ENCODE measurements at regions not wholly inside any gene's neighbourhood (a gene's known extent, or its start where the extent isn't known, plus 50 kb on each side); places are given as distances from the start of the nearest gene placed in this dataset.
"Not testable (repeated sequence)": the region's sequence is repeated elsewhere in the genome, so short reads cannot be mapped to it uniquely, and the experiment has no call there.

GRCh38 chr18:49685231-49685942 lies 123.5 kb downstream of the LIPG start:
- peaks cover 2% of the 10 kb centered on the region for H3K36me3 Mint-ChIP-seq
- no peak overlapping the region for H3K27ac Mint-ChIP-seq
- H3K27me3 Mint-ChIP-seq = peaks cover 15% of the 10 kb centered on the region
- H3K4me3 Mint-ChIP-seq = no peak overlapping the region
- CTCF ChIA-PET = no interaction called here
- H3K4me1 Mint-ChIP-seq = peaks cover 3% of the 10 kb centered on the region
- no peaks in the 10 kb centered on the region for H3K9me3 Mint-ChIP-seq (ENCODE audit: low read depth)
- no peak for DNase-seq
- ATAC-seq = no peak

GRCh38 chr18:49682803-49683190 lies 120.9 kb downstream of the LIPG start:
- peaks cover 18% of the 10 kb centered on the region for H3K27me3 Mint-ChIP-seq
- H3K9me3 Mint-ChIP-seq (ENCODE audit: low read depth); H3K27ac Mint-ChIP-seq; ATAC-seq; H3K4me1 Mint-ChIP-seq; H3K36me3 Mint-ChIP-seq; H3K4me3 Mint-ChIP-seq; CTCF ChIA-PET; DNase-seq: not testable (repeated sequence)

- CTCF ChIA-PET = no interaction called here
These were observed 120.4 kb downstream of the LIPG start for GRCh38 chr18:49682173-49682802.

GRCh38 chr18:49681387-49681786 lies 119.5 kb downstream of the LIPG start:
- DNase-seq = no peak
- no peaks in the 10 kb centered on the region for H3K9me3 Mint-ChIP-seq (ENCODE audit: low read depth)
- no peak overlapping the region for H3K27ac Mint-ChIP-seq
- no peak overlapping the region for H3K4me3 Mint-ChIP-seq
- H3K4me1 Mint-ChIP-seq = peaks cover 3% of the 10 kb centered on the region
- H3K36me3 Mint-ChIP-seq = peaks cover 2% of the 10 kb centered on the region
- CTCF ChIA-PET = no interaction called here
- ATAC-seq = no peak
- peaks cover 18% of the 10 kb centered on the region for H3K27me3 Mint-ChIP-seq

More at GRCh38 chr18:49682173-49682802, 120.4 kb downstream of the LIPG start:
- no peak for ATAC-seq
- Mint-ChIP-seq H3K4me1 (peaks cover 3% of the 10 kb centered on the region), H3K9me3 (ENCODE audit: low read depth) (no peaks in the 10 kb centered on the region), H3K36me3 (peaks cover 2% of the 10 kb centered on the region), H3K27ac (no peak overlapping the region), H3K4me3 (no peak overlapping the region), H3K27me3 (peaks cover 18% of the 10 kb centered on the region)
- no peak for DNase-seq

GRCh38 chr18:49678440-49678839 lies 116.6 kb downstream of the LIPG start:
- DNase-seq = no peak
- H3K36me3 Mint-ChIP-seq = peaks cover 2% of the 10 kb centered on the region
- no peak overlapping the region for H3K4me3 Mint-ChIP-seq
- H3K27me3 Mint-ChIP-seq = peaks cover 19% of the 10 kb centered on the region
- CTCF ChIA-PET = no interaction called here
- H3K27ac Mint-ChIP-seq = no peak overlapping the region
- no peaks in the 10 kb centered on the region for H3K9me3 Mint-ChIP-seq (ENCODE audit: low read depth)
- H3K4me1 Mint-ChIP-seq = peaks cover 3% of the 10 kb centered on the region
- ATAC-seq = no peak

GRCh38 chr18:49677762-49678413 lies 116.0 kb downstream of the LIPG start:
- ATAC-seq (no peak), DNase-seq (no peak)
- H3K27me3 Mint-ChIP-seq = peaks cover 21% of the 10 kb centered on the region
- H3K27ac Mint-ChIP-seq = no peak overlapping the region
- no peaks in the 10 kb centered on the region for H3K9me3 Mint-ChIP-seq (ENCODE audit: low read depth)
- CTCF ChIA-PET = no interaction called here
- H3K4me1 Mint-ChIP-seq = peaks cover 3% of the 10 kb centered on the region
- no peak overlapping the region for H3K4me3 Mint-ChIP-seq
- peaks cover 2% of the 10 kb centered on the region for H3K36me3 Mint-ChIP-seq

- DNase-seq = no peak
- Mint-ChIP-seq H3K4me3 (no peak overlapping the region), H3K9me3 (ENCODE audit: low read depth) (no peaks in the 10 kb centered on the region), H3K27ac (no peak overlapping the region), H3K36me3 (peaks cover 2% of the 10 kb centered on the region), H3K4me1 (peaks cover 3% of the 10 kb centered on the region), H3K27me3 (peaks cover 27% of the 10 kb centered on the region)
- CTCF ChIA-PET = no interaction called here
- no peak for ATAC-seq
These were observed 115.2 kb downstream of the LIPG start for GRCh38 chr18:49677081-49677480.

- H3K27ac Mint-ChIP-seq = no peak overlapping the region
- peaks cover 49% of the 10 kb centered on the region for H3K27me3 Mint-ChIP-seq
- H3K36me3 Mint-ChIP-seq = peaks cover 2% of the 10 kb centered on the region
- DNase-seq (no peak), ATAC-seq (no peak)
- CTCF ChIA-PET = no interaction called here
- H3K4me3 Mint-ChIP-seq = no peak overlapping the region
- peaks cover 3% of the 10 kb centered on the region for H3K4me1 Mint-ChIP-seq
- H3K9me3 Mint-ChIP-seq (ENCODE audit: low read depth) = no peaks in the 10 kb centered on the region
These were observed 111.4 kb downstream of the LIPG start for GRCh38 chr18:49673281-49673680.

- Mint-ChIP-seq H3K4me3 (no peak overlapping the region), H3K27ac (no peak overlapping the region), H3K9me3 (ENCODE audit: low read depth) (no peaks in the 10 kb centered on the region), H3K4me1 (peaks cover 2% of the 10 kb centered on the region), H3K36me3 (peaks cover 2% of the 10 kb centered on the region), H3K27me3 (peaks cover 49% of the 10 kb centered on the region)
- CTCF ChIA-PET = no interaction called here
- DNase-seq = no peak
- ATAC-seq = no peak
These were observed 111.0 kb downstream of the LIPG start for GRCh38 chr18:49672853-49673252.

GRCh38 chr18:49669403-49669802 lies 107.5 kb downstream of the LIPG start:
- ATAC-seq = no peak
- no peak for DNase-seq
- Mint-ChIP-seq H3K9me3 (ENCODE audit: low read depth) (no peaks in the 10 kb centered on the region), H3K27me3 (peaks cover 64% of the 10 kb centered on the region), H3K4me3 (no peak overlapping the region), H3K27ac (no peak overlapping the region), H3K4me1 (no peaks in the 10 kb centered on the region), H3K36me3 (no peaks in the 10 kb centered on the region)
- CTCF ChIA-PET = no interaction called here

- ATAC-seq (no peak), DNase-seq (no peak)
- H3K27ac Mint-ChIP-seq = no peak overlapping the region
- H3K4me1 Mint-ChIP-seq = no peaks in the 10 kb centered on the region
- no peaks in the 10 kb centered on the region for H3K36me3 Mint-ChIP-seq
- CTCF ChIA-PET = no interaction called here
- H3K27me3 Mint-ChIP-seq = peaks cover 59% of the 10 kb centered on the region
- no peaks in the 10 kb centered on the region for H3K9me3 Mint-ChIP-seq (ENCODE audit: low read depth)
- no peak overlapping the region for H3K4me3 Mint-ChIP-seq
These were observed 106.9 kb downstream of the LIPG start for GRCh38 chr18:49668574-49669275.

GRCh38 chr18:49667462-49667861 lies 105.6 kb downstream of the LIPG start:
- H3K36me3 Mint-ChIP-seq = no peaks in the 10 kb centered on the region
- no peak overlapping the region for H3K4me3 Mint-ChIP-seq
- H3K4me1 Mint-ChIP-seq = no peaks in the 10 kb centered on the region
- no peak for ATAC-seq
- no peak overlapping the region for H3K27ac Mint-ChIP-seq
- CTCF ChIA-PET = no interaction called here
- H3K27me3 Mint-ChIP-seq = peaks cover 50% of the 10 kb centered on the region
- H3K9me3 Mint-ChIP-seq (ENCODE audit: low read depth) = no peaks in the 10 kb centered on the region
- no peak for DNase-seq

GRCh38 chr18:49666045-49666775 lies 104.4 kb downstream of the LIPG start:
- Mint-ChIP-seq H3K27ac (no peak overlapping the region), H3K4me1 (no peaks in the 10 kb centered on the region), H3K9me3 (ENCODE audit: low read depth) (no peaks in the 10 kb centered on the region), H3K36me3 (no peaks in the 10 kb centered on the region), H3K4me3 (no peak overlapping the region), H3K27me3 (peaks cover 43% of the 10 kb centered on the region)
- CTCF ChIA-PET = no interaction called here
- DNase-seq (no peak), ATAC-seq (no peak)
